BE2C (cell line): ENCODE measurements at regions not wholly inside any gene's neighbourhood (a gene's known extent, or its start where the extent isn't known, plus 50 kb on each side); places are given as distances from the start of the nearest gene placed in this dataset.

Experiments
- DNase-seq: peaks from one replicate; pipeline ENCODE4 v3.0.0-alpha.2; 2020
- H3K27me3 ChIP-seq: fragments of 250-450 bp; sonication (Bioruptor Pico); 2 replicates; pipeline ENCODE4 v1.5.1; 2020; ENCODE audit warnings: mild to moderate bottlenecking
- H3K36me3 ChIP-seq: fragments of 250-450 bp; sonication (Bioruptor Pico); 2 replicates; pipeline ENCODE4 v1.5.1; 2020; ENCODE audit warnings: mild to moderate bottlenecking
- H3K4me1 ChIP-seq: fragments of 250-450 bp; sonication (Bioruptor Pico); 2 replicates; pipeline ENCODE4 v1.5.1; 2020
- H3K4me3 ChIP-seq: 2 replicates; pipeline ENCODE4 v1.5.1; 2011; ENCODE audit warnings: low read depth, low read length
- H3K9me3 ChIP-seq: fragments of 250-450 bp; sonication (Bioruptor Pico); 2 replicates; pipeline ENCODE4 v1.5.1; 2020
- CTCF ChIP-seq: IDR thresholded peaks from 2 replicates; pipeline ENCODE4 v1.5.1; 2012; ENCODE audit warnings: mild to moderate bottlenecking, low read depth, low read length

DNA sequence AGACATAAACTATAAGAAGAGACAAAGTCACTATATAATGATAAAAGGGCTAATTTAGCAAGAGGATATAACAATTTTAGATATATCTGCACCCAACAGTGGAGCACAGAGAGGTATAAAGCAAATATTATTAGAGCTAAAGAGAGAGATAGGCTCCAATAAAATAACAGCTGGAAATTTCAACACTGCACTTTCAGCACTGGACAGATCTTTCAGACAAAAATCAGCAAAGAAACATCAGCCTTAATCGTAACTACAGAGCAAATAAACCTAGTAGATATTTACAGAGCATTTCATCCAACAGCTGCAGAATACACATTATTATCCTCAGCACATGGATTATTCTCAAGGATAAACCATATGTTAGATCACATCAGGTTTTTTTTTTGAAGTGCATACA, 642.9 kb downstream of the AMY1C start:
- Histone ChIP-seq H3K4me1 (no peaks in the 10 kb centered on the region), H3K36me3 (no peaks in the 10 kb centered on the region), H3K27me3 (no peaks in the 10 kb centered on the region), H3K4me3 (no peak overlapping the region), H3K9me3 (no peaks in the 10 kb centered on the region)
- no peak for DNase-seq
- TF ChIP-seq CTCF = no peak

GRCh38 chr1:104402178-104402577, 652.5 kb downstream of the AMY1C start:
- no peak for TF ChIP-seq CTCF
- Histone ChIP-seq H3K36me3 (no peaks in the 10 kb centered on the region), H3K9me3 (no peaks in the 10 kb centered on the region), H3K4me3 (no peak overlapping the region), H3K4me1 (peaks cover 12% of the 10 kb centered on the region), H3K27me3 (no peaks in the 10 kb centered on the region)
- no peak for DNase-seq

DNA sequence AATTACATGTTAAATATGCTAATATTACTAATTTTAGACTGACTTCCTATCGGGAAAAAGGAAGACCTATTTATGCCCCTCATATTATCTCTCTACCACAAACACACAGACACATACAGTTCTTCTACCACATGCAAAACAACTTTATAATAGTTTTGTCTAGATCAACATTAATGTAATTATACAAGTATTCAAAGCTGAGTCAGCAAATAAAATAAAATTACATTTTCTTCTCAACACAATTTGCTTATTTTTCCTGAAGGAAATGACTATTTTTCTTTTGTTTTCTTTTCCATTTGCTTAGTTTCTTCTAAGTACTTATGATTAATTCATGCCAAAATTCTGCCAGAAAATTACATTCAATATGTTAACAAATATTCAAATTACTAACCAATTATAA, 654.2 kb downstream of the AMY1C start:
- peaks cover 12% of the 10 kb centered on the region for H3K4me1 ChIP-seq
- DNase-seq = no peak
- no peaks in the 10 kb centered on the region for H3K36me3 ChIP-seq
- no peak overlapping the region for H3K4me3 ChIP-seq
- no peaks in the 10 kb centered on the region for H3K9me3 ChIP-seq
- TF ChIP-seq CTCF = no peak
- H3K27me3 ChIP-seq = no peaks in the 10 kb centered on the region

GRCh38 chr1:104406728-104407127, 657.0 kb downstream of the AMY1C start:
- Histone ChIP-seq H3K4me1 (peaks cover 5% of the 10 kb centered on the region), H3K9me3 (no peaks in the 10 kb centered on the region), H3K36me3 (no peaks in the 10 kb centered on the region), H3K27me3 (no peaks in the 10 kb centered on the region), H3K4me3 (no peak overlapping the region)
- no peak for TF ChIP-seq CTCF
- no peak for DNase-seq

- Histone ChIP-seq H3K4me1 (peaks cover 5% of the 10 kb centered on the region), H3K27me3 (no peaks in the 10 kb centered on the region), H3K9me3 (no peaks in the 10 kb centered on the region), H3K4me3 (no peak overlapping the region), H3K36me3 (no peaks in the 10 kb centered on the region)
- no peak for TF ChIP-seq CTCF
- no peak for DNase-seq
These were observed 658.6 kb downstream of the AMY1C start for GRCh38 chr1:104408268-104408667.

DNA sequence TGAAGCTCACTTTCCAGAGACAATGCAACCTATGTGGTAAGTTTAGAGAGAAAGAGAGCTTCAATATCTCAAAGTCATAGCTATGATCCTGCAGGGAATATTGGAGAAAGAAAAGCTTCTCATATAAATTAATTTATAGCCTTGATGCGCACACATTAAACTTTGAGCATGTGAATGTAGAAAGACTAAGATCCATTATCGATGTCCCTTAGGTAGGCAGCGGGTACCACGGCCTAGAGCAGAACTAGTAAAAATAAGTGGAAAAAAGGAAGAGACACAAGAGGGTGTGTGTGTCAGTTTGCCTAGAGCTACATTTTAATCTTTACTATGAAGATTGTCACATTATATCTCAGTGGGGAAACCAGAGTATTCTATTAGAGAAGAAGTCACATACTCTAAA, 685.6 kb downstream of the AMY1C start:
- no peak overlapping the region for H3K4me3 ChIP-seq
- H3K27me3 ChIP-seq = no peaks in the 10 kb centered on the region
- no peaks in the 10 kb centered on the region for H3K36me3 ChIP-seq
- no peak for DNase-seq
- H3K9me3 ChIP-seq = no peaks in the 10 kb centered on the region
- no peaks in the 10 kb centered on the region for H3K4me1 ChIP-seq
- TF ChIP-seq CTCF = no peak
